ENCODE measurements at regions not wholly inside any gene's neighbourhood (a gene's known extent, or its start where the extent isn't known, plus 50 kb on each side); places are given as distances from the start of the nearest gene placed in this dataset.

DNA sequence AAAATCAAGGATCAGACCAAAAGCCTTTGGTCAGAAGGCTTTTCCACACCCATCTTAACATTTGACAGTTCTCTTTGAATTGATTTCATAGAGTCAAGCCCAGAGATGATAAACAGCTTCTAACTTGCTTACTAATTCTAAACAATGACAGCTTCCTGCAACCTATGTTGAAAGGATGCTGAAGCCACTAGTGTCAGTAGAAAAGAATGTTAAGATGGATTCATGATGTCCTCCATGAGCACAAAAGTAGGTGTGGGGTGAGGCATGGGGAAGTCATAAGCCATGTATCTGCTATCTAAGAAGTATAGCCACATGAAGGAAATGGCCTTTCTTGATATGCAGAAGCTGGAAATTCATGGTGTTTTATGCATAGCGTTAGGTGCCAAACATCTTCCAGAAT lies 269.3 kb downstream of the DHX15 start:
- TF ChIP-seq, protein P1, sequence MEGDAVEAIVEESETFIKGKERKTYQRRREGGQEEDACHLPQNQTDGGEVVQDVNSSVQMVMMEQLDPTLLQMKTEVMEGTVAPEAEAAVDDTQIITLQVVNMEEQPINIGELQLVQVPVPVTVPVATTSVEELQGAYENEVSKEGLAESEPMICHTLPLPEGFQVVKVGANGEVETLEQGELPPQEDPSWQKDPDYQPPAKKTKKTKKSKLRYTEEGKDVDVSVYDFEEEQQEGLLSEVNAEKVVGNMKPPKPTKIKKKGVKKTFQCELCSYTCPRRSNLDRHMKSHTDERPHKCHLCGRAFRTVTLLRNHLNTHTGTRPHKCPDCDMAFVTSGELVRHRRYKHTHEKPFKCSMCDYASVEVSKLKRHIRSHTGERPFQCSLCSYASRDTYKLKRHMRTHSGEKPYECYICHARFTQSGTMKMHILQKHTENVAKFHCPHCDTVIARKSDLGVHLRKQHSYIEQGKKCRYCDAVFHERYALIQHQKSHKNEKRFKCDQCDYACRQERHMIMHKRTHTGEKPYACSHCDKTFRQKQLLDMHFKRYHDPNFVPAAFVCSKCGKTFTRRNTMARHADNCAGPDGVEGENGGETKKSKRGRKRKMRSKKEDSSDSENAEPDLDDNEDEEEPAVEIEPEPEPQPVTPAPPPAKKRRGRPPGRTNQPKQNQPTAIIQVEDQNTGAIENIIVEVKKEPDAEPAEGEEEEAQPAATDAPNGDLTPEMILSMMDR (IDR thresholded peaks at IDR 0.05; ENCODE audit: insufficient read depth, low read length, poor library complexity, severe bottlenecking) = no peak
- TF ChIP-seq EZH2phosphoT487 (conservative IDR thresholded peaks at IDR 0.05; ENCODE audit: low read length) = no peak
- Histone ChIP-seq H3K27ac (ENCODE audit: low read depth, low read length) (no peak overlapping the region), H3K4me3 (ENCODE audit: insufficient read depth, low read length, poor library complexity, severe bottlenecking) (no peak overlapping the region), H3K79me2 (ENCODE audit: insufficient read depth, low read length) (no peaks in the 10 kb centered on the region), H3F3A (ENCODE audit: insufficient read depth) (no peaks in the 10 kb centered on the region), H3K27me3 (ENCODE audit: low read length) (no peaks in the 10 kb centered on the region), H4K20me1 (ENCODE audit: low read depth, low read length) (no peaks in the 10 kb centered on the region), H3K4me2 (ENCODE audit: low read depth, low read length, poor library complexity, severe bottlenecking) (no peak overlapping the region), H3K9me3 (ENCODE audit: insufficient read depth, low read length) (no peaks in the 10 kb centered on the region), H3K9ac (ENCODE audit: low read length) (no peak overlapping the region), H2AFZ (ENCODE audit: low read depth, low read length, severe bottlenecking) (no peak overlapping the region), H3K9me2 (replicated peaks; ENCODE audit: insufficient read depth, low read length) (0 out of 2 replicates have a peak, but pooled peaks cover 3% of the 10 kb centered on the region), H3K36me3 (ENCODE audit: low read length) (no peaks in the 10 kb centered on the region)

DNA sequence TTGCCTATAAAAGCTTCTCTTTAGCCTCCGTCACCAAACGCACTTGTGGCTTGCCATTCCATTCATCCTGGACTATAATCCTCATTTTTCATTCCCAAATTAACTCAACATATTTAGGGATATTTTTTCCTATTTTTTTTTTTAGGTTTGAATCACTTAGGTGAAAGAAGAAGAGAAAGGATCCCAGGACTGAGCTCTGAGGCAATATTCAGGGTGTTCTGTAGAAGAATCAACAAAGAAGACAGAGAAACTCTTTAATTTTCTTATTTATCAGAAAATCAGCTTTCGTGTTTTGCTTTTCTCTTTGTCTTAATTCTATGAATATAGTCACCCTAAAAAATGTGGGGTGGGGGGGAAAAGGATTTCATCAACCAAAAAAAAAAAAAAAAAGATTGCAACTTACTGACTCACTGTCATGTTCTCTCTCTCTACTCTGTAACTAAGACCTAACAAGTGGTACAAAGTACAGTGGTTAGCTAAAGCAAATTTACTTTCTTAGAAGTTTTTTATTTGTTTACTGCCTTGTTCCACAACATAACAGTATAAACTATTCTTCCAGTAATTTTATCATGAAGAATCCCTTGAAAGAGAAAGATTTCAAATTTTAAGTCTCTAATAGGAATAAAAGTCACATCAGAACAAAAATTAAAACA lies 272.0 kb downstream of the DHX15 start:
- Histone ChIP-seq H2AFZ (ENCODE audit: low read depth, low read length, severe bottlenecking) (no peak overlapping the region), H3K9me3 (ENCODE audit: insufficient read depth, low read length) (no peaks in the 10 kb centered on the region), H3K9ac (ENCODE audit: low read length) (no peak overlapping the region), H3K4me3 (ENCODE audit: insufficient read depth, low read length, poor library complexity, severe bottlenecking) (no peak overlapping the region), H3K4me2 (ENCODE audit: low read depth, low read length, poor library complexity, severe bottlenecking) (no peak overlapping the region), H3K27ac (ENCODE audit: low read depth, low read length) (no peak overlapping the region), H3F3A (ENCODE audit: insufficient read depth) (no peaks in the 10 kb centered on the region), H3K9me2 (replicated peaks; ENCODE audit: insufficient read depth, low read length) (no peaks in the 10 kb centered on the region), H3K27me3 (ENCODE audit: low read length) (no peaks in the 10 kb centered on the region), H3K79me2 (ENCODE audit: insufficient read depth, low read length) (no peaks in the 10 kb centered on the region), H4K20me1 (ENCODE audit: low read depth, low read length) (no peaks in the 10 kb centered on the region), H3K36me3 (ENCODE audit: low read length) (no peaks in the 10 kb centered on the region)
- no peak for TF ChIP-seq EZH2phosphoT487 (conservative IDR thresholded peaks at IDR 0.05; ENCODE audit: low read length)
- TF ChIP-seq, protein P1 (IDR thresholded peaks at IDR 0.05; ENCODE audit: insufficient read depth, low read length, poor library complexity, severe bottlenecking) = no peak

DNA sequence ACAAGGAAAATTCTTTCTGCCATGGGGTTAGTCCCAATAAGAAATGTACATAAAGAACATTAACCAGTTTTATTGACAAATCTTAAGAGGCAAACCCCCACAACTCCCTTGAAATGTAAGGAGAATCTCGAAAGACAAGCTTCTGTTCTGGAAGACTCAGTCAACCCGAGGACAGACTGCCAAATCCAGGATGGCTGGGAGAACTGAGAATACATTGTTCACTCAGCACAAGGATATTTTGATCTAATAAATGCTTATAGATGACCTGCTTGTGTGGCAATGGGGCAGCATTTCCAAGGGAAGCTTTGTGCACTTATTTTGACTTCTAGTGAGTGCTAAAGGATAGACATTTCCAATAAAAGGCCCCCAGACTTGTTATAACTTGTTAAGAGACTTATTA lies 280.4 kb downstream of the DHX15 start:
- Histone ChIP-seq H3K27ac (ENCODE audit: low read depth, low read length) (no peak overlapping the region), H3K36me3 (ENCODE audit: low read length) (no peaks in the 10 kb centered on the region), H3K4me2 (ENCODE audit: low read depth, low read length, poor library complexity, severe bottlenecking) (no peak overlapping the region), H3K9me3 (ENCODE audit: insufficient read depth, low read length) (no peaks in the 10 kb centered on the region), H3F3A (ENCODE audit: insufficient read depth) (no peaks in the 10 kb centered on the region), H3K9ac (ENCODE audit: low read length) (no peak overlapping the region), H3K27me3 (ENCODE audit: low read length) (no peaks in the 10 kb centered on the region), H3K79me2 (ENCODE audit: insufficient read depth, low read length) (no peaks in the 10 kb centered on the region), H3K9me2 (replicated peaks; ENCODE audit: insufficient read depth, low read length) (no peaks in the 10 kb centered on the region), H2AFZ (ENCODE audit: low read depth, low read length, severe bottlenecking) (no peak overlapping the region), H3K4me3 (ENCODE audit: insufficient read depth, low read length, poor library complexity, severe bottlenecking) (no peak overlapping the region), H4K20me1 (ENCODE audit: low read depth, low read length) (no peaks in the 10 kb centered on the region)
- no peak for TF ChIP-seq EZH2phosphoT487 (conservative IDR thresholded peaks at IDR 0.05; ENCODE audit: low read length)

DNA sequence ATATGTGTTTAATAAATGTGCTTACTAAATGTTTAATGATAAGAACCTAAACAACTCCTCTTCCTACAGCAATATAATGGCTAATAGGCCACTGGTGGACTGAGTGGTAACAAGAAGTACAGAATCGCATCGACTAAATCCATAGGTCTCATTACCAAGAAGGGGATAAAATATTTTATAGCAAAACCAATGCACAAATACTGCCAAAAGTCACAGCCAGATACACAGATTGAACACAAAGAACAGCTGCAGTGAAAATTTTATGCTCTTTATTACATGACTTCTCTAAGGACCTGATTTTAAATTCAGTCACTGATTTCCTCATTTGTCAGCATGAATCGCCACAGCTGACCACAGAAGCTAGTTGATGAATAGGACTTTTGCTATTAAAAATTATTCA lies 285.4 kb downstream of the DHX15 start:
- no peaks in the 10 kb centered on the region for H4K20me1 ChIP-seq (ENCODE audit: low read depth, low read length)
- H3K4me2 ChIP-seq (ENCODE audit: low read depth, low read length, poor library complexity, severe bottlenecking) = no peak overlapping the region
- H3K4me3 ChIP-seq (ENCODE audit: insufficient read depth, low read length, poor library complexity, severe bottlenecking) = no peak overlapping the region
- H3K27me3 ChIP-seq (ENCODE audit: low read length) = no peaks in the 10 kb centered on the region
- no peak overlapping the region for H3K27ac ChIP-seq (ENCODE audit: low read depth, low read length)
- no peaks in the 10 kb centered on the region for H3K36me3 ChIP-seq (ENCODE audit: low read length)
- H3K79me2 ChIP-seq (ENCODE audit: insufficient read depth, low read length) = no peaks in the 10 kb centered on the region
- H3K9ac ChIP-seq (ENCODE audit: low read length) = no peak overlapping the region
- TF ChIP-seq, protein P1 (IDR thresholded peaks at IDR 0.05; ENCODE audit: insufficient read depth, low read length, poor library complexity, severe bottlenecking) = no peak
- no peak for TF ChIP-seq EZH2phosphoT487 (conservative IDR thresholded peaks at IDR 0.05; ENCODE audit: low read length)
- no peaks in the 10 kb centered on the region for H3K9me3 ChIP-seq (ENCODE audit: insufficient read depth, low read length)
- no peak overlapping the region for H2AFZ ChIP-seq (ENCODE audit: low read depth, low read length, severe bottlenecking)
- no peaks in the 10 kb centered on the region for H3F3A ChIP-seq (ENCODE audit: insufficient read depth)
- no peaks in the 10 kb centered on the region for H3K9me2 ChIP-seq (replicated peaks; ENCODE audit: insufficient read depth, low read length)

Data from SU-DHL-6 (cell line).